HCT116 (cell line): ENCODE measurements at regions not wholly inside any gene's neighbourhood (a gene's known extent, or its start where the extent isn't known, plus 50 kb on each side); places are given as distances from the start of the nearest gene placed in this dataset.

Experiments used
- ATAC-seq: fragments of 200-7000 bp; cut with Tn5 transposase; 2 replicates; pipeline ENCODE4 v1.9.1; 2020; ENCODE audit warnings: mild to moderate bottlenecking, moderate library complexity
- BruUV-seq: library from RNA; stranded (reverse); fragments of 400-500 nt; replicated peaks from 2 replicates; lab custom pipeline; 2021; lab: Mats Ljungman, UMichigan
- CTCF ChIA-PET: fragments of 300-600 bp; sonication (Branson Sonifier 250); formaldehyde crosslinking; loops from one replicate; lab custom pipeline; 2021; ENCODE audit warnings: antibody characterized with exemption; lab: Charles Lee
- POLR2A ChIA-PET: fragments of 300-600, 350-600 bp; sonication (Branson Sonifier 250); formaldehyde crosslinking; loops from one replicate; lab custom pipeline; 2021; ENCODE audit warnings: antibody characterized with exemption; lab: Charles Lee
- RAD21 ChIA-PET, 2 experiments: fragments of 300-600 bp; sonication (Branson Sonifier 250); formaldehyde crosslinking; loops; one replicate each; lab custom pipeline; 2023; ENCODE audit warnings: low total read pairs in 2 of 2; ENCODE audit not compliant: uncharacterized antibody in 2 of 2, unreplicated experiment in 2 of 2, low non-redundant PET in 1 of 2; lab: Charles Lee
- DNase-seq: peaks from one replicate; pipeline ENCODE4 v3.0.0-alpha.2; 2010; ENCODE audit warnings: low read depth, low spot score
- H2AFZ ChIP-seq: fragments of 200-600 bp; shearing (Covaris generic), sonication (generic); 2 replicates; pipeline ENCODE4 v1.6.1; 2017; ENCODE audit warnings: low read depth, mixed run types, mixed read lengths, antibody characterized with exemption, low read length; ENCODE audit not compliant: poor library complexity, severe bottlenecking
- H3K27ac ChIP-seq: 2 replicates; pipeline ENCODE4 v1.5.1; 2012; ENCODE audit warnings: low read depth, low read length
- H3K27me3 ChIP-seq: fragments of 200-600 bp; sonication (generic); 2 replicates; pipeline ENCODE4 v1.6.1; 2016; ENCODE audit warnings: mixed run types, low read length, mixed read lengths; ENCODE audit not compliant: insufficient read depth
- H3K36me3 ChIP-seq, 2 experiments: fragments of 200-500 bp in 1 of 2; fragments of 200-600 bp in 1 of 2; sonication (Bioruptor generic) in 1 of 2; sonication (generic) in 1 of 2; 2 replicates each; pipeline versions ENCODE4 v1.5.1 to v1.6.1; 2014 to 2016; ENCODE audit warnings: low read length in 2 of 2, inconsistent platforms in 1 of 2, mixed read lengths in 1 of 2, mixed run types in 1 of 2; ENCODE audit not compliant: insufficient read depth in 2 of 2, control insufficient read depth in 1 of 2
- H3K4me1 ChIP-seq, 2 experiments: fragments of 200-600 bp in 1 of 2; sonication (generic) in 1 of 2; 2 replicates each; pipeline versions ENCODE4 v1.5.1 to v1.6.1; 2012 to 2017; ENCODE audit warnings: low read length in 2 of 2, inconsistent platforms in 1 of 2, mild to moderate bottlenecking in 1 of 2, mixed read lengths in 1 of 2, mixed run types in 1 of 2, moderate library complexity in 1 of 2; ENCODE audit not compliant: insufficient read depth in 2 of 2, control insufficient read depth in 1 of 2
- H3K4me2 ChIP-seq: fragments of 200-600 bp; sonication (generic); 2 replicates; pipeline ENCODE4 v1.6.1; 2017; ENCODE audit warnings: mixed run types, low read length, mixed read lengths
- H3K4me3 ChIP-seq, 2 experiments: fragments of 200-600 bp in 1 of 2; sonication (generic) in 1 of 2; replicated peaks in 1 of 2; 2 replicates each; pipeline ENCODE4 v1.5.1; 2011 to 2016; ENCODE audit warnings: low read length in 2 of 2, control low read depth in 1 of 2, low read depth in 1 of 2, mild to moderate bottlenecking in 1 of 2, mixed read lengths in 1 of 2, mixed run types in 1 of 2
- H3K79me2 ChIP-seq: fragments of 200-600 bp; sonication (generic); 2 replicates; pipeline ENCODE4 v1.6.1; 2017; ENCODE audit warnings: mild to moderate bottlenecking, mixed run types, low read length, moderate library complexity, mixed read lengths; ENCODE audit not compliant: insufficient read depth
- H3K9ac ChIP-seq: fragments of 200-600 bp; sonication (generic); 2 replicates; pipeline ENCODE4 v1.6.1; 2016; ENCODE audit warnings: low read length, mixed read lengths
- H3K9me2 ChIP-seq: fragments of 200-600 bp; sonication (generic), shearing (Covaris generic); 2 replicates; pipeline ENCODE4 v1.6.1; 2017; ENCODE audit warnings: mixed run types, mild to moderate bottlenecking, moderate library complexity; ENCODE audit not compliant: insufficient read depth
- H3K9me3 ChIP-seq, 2 experiments: fragments of 200-500 bp in 1 of 2; fragments of 200-600 bp in 1 of 2; sonication (Bioruptor generic) in 1 of 2; sonication (generic) in 1 of 2; 2 replicates each; pipeline ENCODE4 v1.6.1; 2014 to 2017; ENCODE audit warnings: low read length in 2 of 2, mixed read lengths in 2 of 2, inconsistent platforms in 1 of 2, low read depth in 1 of 2, mild to moderate bottlenecking in 1 of 2, mixed run types in 1 of 2, moderate library complexity in 1 of 2; ENCODE audit not compliant: control insufficient read depth in 1 of 2, insufficient read depth in 1 of 2
- H4K20me1 ChIP-seq: fragments of 200-600 bp; sonication (generic), shearing (Covaris generic); 2 replicates; pipeline ENCODE4 v1.6.1; 2017; ENCODE audit warnings: mixed run types, mild to moderate bottlenecking, moderate library complexity; ENCODE audit not compliant: insufficient read depth
- EGR1 ChIP-seq: IDR thresholded peaks from 2 replicates; pipeline ENCODE4 v1.6.1; 2012; ENCODE audit warnings: low read depth
- ELF1 ChIP-seq: IDR thresholded peaks from 2 replicates; pipeline ENCODE4 v1.6.1; 2012; ENCODE audit warnings: low read depth, borderline replicate concordance
- EZH2 ChIP-seq: fragments of 200-600 bp; sonication (generic); IDR thresholded peaks from 2 replicates; pipeline ENCODE4 v1.6.1; 2017; ENCODE audit warnings: antibody characterized with exemption, mixed run types
- FOSL1 ChIP-seq: IDR thresholded peaks from 2 replicates; pipeline ENCODE4 v1.6.1; 2012; ENCODE audit warnings: low read depth
- POLR2A ChIP-seq: IDR thresholded peaks from 2 replicates; pipeline ENCODE4 v1.7.0; 2011; ENCODE audit warnings: borderline replicate concordance; ENCODE audit not compliant: insufficient read depth, insufficient read length; ENCODE audit errors: extremely low read depth
- POLR2AphosphoS5 ChIP-seq: IDR thresholded peaks from 2 replicates; pipeline ENCODE4 v1.6.1; 2011; ENCODE audit warnings: mild to moderate bottlenecking, low read depth, low read length, moderate library complexity
- RAD21 ChIP-seq: IDR thresholded peaks from 2 replicates; pipeline ENCODE4 v1.6.1; 2012; ENCODE audit warnings: low read depth, mild to moderate bottlenecking
- SIN3A ChIP-seq: IDR thresholded peaks from 2 replicates; pipeline ENCODE4 v1.6.1; 2012; ENCODE audit warnings: low read depth
- SP1 ChIP-seq: IDR thresholded peaks from 2 replicates; pipeline ENCODE4 v1.6.1; 2012; ENCODE audit warnings: low read depth
- SRF ChIP-seq: IDR thresholded peaks from 2 replicates; pipeline ENCODE4 v1.6.1; 2012; ENCODE audit warnings: low read depth
- TCF7L2 ChIP-seq: IDR thresholded peaks from 2 replicates; pipeline ENCODE4 v1.7.0; 2011; ENCODE audit warnings: borderline replicate concordance, inconsistent platforms; ENCODE audit not compliant: insufficient read depth, insufficient read length; ENCODE audit errors: extremely low read depth
- YY1 ChIP-seq: IDR thresholded peaks from 2 replicates; pipeline ENCODE4 v1.6.1; 2011; ENCODE audit warnings: low read length, low read depth, moderate library complexity, mild to moderate bottlenecking; ENCODE audit not compliant: insufficient replicate concordance; ENCODE audit errors: extremely low read depth
- ZBTB33 ChIP-seq: IDR thresholded peaks from 2 replicates; pipeline ENCODE4 v1.6.1; 2011; ENCODE audit warnings: mild to moderate bottlenecking, low read length, moderate library complexity; ENCODE audit not compliant: insufficient replicate concordance; ENCODE audit errors: extremely low read depth
- ZFX ChIP-seq: fragments of 450-650 bp; IDR thresholded peaks from 2 replicates; pipeline ENCODE4 v1.6.1; 2017
- ZNF274 ChIP-seq: fragments of 200-500 bp; sonication (Bioruptor generic); IDR thresholded peaks from 2 replicates; pipeline ENCODE4 v1.6.1; 2014; ENCODE audit warnings: mild to moderate bottlenecking, low read depth, low read length, inconsistent platforms
- intact Hi-C: fragments of 100-400 bp; cut with micrococcal nuclease; formaldehyde crosslinking; loops from 2 replicates; pipeline ENCODE4 v1.10.0; 2022
- TF ChIP-seq, protein P1 (sequence below): IDR thresholded peaks from 2 replicates; pipeline ENCODE4 v1.6.1; 2012
- TF ChIP-seq, protein P2 (sequence below), 3 experiments: fragments of 200-600 bp in 1 of 3; sonication (generic) in 1 of 3; IDR thresholded peaks in 2 of 3; conservative IDR thresholded peaks in 1 of 3; 2 replicates each; pipeline ENCODE4 v1.5.1; 2012 to 2017; ENCODE audit warnings: low read depth in 2 of 3, low read length in 2 of 3, antibody characterized with exemption in 1 of 3, borderline replicate concordance in 1 of 3, control low read depth in 1 of 3, mild to moderate bottlenecking in 1 of 3, mixed read lengths in 1 of 3, mixed run types in 1 of 3, moderate library complexity in 1 of 3; ENCODE audit not compliant: insufficient read depth in 1 of 3
- TF ChIP-seq, protein P3 (sequence below): IDR thresholded peaks from 2 replicates; pipeline ENCODE4 v1.6.1; 2012; ENCODE audit warnings: low read depth

- Histone ChIP-seq H3K36me3 (no peaks in the 10 kb centered on the region), H3K4me2 (no peak overlapping the region), H3K9me2 (no peaks in the 10 kb centered on the region), H2AFZ (no peak overlapping the region), H4K20me1 (no peaks in the 10 kb centered on the region), H3K4me3 (no peak overlapping the region), H3K9ac (no peak overlapping the region)
- intact Hi-C loops, result no loop called here
- POLR2A ChIA-PET, result no interaction called here
- no TSS peak for BruUV-seq
- TF ChIP-seq SP1 (no peak), TCF7L2 (no peak), SRF (no peak), SIN3A (no peak), ZBTB33 (no peak), POLR2A (no peak), FOSL1 (no peak), EZH2 (no peak), RAD21 (no peak), ZFX (no peak), EGR1 (no peak), YY1 (no peak), POLR2AphosphoS5 (no peak), ELF1 (no peak), ZNF274 (no peak)
- TF ChIP-seq, protein P1, sequence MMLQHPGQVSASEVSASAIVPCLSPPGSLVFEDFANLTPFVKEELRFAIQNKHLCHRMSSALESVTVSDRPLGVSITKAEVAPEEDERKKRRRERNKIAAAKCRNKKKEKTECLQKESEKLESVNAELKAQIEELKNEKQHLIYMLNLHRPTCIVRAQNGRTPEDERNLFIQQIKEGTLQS, result no peak
- TF ChIP-seq, protein P2, sequence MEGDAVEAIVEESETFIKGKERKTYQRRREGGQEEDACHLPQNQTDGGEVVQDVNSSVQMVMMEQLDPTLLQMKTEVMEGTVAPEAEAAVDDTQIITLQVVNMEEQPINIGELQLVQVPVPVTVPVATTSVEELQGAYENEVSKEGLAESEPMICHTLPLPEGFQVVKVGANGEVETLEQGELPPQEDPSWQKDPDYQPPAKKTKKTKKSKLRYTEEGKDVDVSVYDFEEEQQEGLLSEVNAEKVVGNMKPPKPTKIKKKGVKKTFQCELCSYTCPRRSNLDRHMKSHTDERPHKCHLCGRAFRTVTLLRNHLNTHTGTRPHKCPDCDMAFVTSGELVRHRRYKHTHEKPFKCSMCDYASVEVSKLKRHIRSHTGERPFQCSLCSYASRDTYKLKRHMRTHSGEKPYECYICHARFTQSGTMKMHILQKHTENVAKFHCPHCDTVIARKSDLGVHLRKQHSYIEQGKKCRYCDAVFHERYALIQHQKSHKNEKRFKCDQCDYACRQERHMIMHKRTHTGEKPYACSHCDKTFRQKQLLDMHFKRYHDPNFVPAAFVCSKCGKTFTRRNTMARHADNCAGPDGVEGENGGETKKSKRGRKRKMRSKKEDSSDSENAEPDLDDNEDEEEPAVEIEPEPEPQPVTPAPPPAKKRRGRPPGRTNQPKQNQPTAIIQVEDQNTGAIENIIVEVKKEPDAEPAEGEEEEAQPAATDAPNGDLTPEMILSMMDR (IDR thresholded peaks at IDR 0.05 in 2 of 3, conservative IDR thresholded peaks at IDR 0.05 in 1 of 3; ENCODE audit: borderline replicate concordance in 1 of 3, insufficient read depth in 1 of 3, low read depth in 2 of 3, low read length in 2 of 3), result no peak
- TF ChIP-seq, protein P3, sequence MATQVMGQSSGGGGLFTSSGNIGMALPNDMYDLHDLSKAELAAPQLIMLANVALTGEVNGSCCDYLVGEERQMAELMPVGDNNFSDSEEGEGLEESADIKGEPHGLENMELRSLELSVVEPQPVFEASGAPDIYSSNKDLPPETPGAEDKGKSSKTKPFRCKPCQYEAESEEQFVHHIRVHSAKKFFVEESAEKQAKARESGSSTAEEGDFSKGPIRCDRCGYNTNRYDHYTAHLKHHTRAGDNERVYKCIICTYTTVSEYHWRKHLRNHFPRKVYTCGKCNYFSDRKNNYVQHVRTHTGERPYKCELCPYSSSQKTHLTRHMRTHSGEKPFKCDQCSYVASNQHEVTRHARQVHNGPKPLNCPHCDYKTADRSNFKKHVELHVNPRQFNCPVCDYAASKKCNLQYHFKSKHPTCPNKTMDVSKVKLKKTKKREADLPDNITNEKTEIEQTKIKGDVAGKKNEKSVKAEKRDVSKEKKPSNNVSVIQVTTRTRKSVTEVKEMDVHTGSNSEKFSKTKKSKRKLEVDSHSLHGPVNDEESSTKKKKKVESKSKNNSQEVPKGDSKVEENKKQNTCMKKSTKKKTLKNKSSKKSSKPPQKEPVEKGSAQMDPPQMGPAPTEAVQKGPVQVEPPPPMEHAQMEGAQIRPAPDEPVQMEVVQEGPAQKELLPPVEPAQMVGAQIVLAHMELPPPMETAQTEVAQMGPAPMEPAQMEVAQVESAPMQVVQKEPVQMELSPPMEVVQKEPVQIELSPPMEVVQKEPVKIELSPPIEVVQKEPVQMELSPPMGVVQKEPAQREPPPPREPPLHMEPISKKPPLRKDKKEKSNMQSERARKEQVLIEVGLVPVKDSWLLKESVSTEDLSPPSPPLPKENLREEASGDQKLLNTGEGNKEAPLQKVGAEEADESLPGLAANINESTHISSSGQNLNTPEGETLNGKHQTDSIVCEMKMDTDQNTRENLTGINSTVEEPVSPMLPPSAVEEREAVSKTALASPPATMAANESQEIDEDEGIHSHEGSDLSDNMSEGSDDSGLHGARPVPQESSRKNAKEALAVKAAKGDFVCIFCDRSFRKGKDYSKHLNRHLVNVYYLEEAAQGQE, result no peak
- TF ChIP-seq, all 23 proteins: peak for 0
- ChIA-PET CTCF (no interaction called here), RAD21 (no interaction called here)
- ATAC-seq, result no peak
- Histone ChIP-seq H3K79me2 (no peaks in the 10 kb centered on the region), H3K27me3 (no peaks in the 10 kb centered on the region), H3K27ac (no peak overlapping the region), H3K9me3 (no peaks in the 10 kb centered on the region), H3K4me1 (no peaks in the 10 kb centered on the region)
- DNase-seq, result no peak
Observed at GRCh38 chr1:55355549-55355948, 140.4 kb upstream of the USP24 start.
